ENCODE measurements at regions not wholly inside any gene's neighbourhood (a gene's known extent, or its start where the extent isn't known, plus 50 kb on each side); places are given as distances from the start of the nearest gene placed in this dataset.

DNA sequence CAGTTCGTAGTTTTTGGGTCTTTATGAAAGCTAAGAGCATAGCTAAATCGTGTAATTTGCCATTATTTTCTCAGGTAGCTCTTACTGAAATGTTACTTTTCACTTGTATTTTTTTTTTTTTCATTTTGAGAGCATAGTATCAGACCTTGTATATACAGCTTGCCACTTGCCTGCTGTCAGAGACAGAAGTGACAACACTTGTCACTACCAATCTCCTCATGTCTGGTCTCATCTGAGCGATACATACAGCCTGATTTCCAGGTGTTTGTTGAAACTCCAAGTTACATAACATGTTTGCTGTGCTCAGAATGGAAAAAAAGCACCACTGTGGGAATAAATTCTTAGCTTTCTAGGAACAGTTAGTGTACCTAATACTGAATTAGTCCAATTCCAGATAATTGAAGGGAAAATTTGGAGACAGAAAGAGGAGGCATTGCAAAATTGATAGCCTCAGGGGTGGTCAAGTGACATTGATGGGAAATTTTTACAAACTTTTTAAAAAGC, 621.4 kb upstream of the PKN2 start:
- Mint-ChIP-seq H3K27ac (no peak overlapping the region), H3K36me3 (ENCODE audit: low read depth) (no peaks in the 10 kb centered on the region), H3K4me1 (peaks cover 15% of the 10 kb centered on the region), H3K9me3 (no peaks in the 10 kb centered on the region), H3K27me3 (ENCODE audit: low read depth, poor library complexity) (no peaks in the 10 kb centered on the region), H3K4me3 (no peak overlapping the region)
- no peak for DNase-seq
- TF ChIP-seq, protein P1, sequence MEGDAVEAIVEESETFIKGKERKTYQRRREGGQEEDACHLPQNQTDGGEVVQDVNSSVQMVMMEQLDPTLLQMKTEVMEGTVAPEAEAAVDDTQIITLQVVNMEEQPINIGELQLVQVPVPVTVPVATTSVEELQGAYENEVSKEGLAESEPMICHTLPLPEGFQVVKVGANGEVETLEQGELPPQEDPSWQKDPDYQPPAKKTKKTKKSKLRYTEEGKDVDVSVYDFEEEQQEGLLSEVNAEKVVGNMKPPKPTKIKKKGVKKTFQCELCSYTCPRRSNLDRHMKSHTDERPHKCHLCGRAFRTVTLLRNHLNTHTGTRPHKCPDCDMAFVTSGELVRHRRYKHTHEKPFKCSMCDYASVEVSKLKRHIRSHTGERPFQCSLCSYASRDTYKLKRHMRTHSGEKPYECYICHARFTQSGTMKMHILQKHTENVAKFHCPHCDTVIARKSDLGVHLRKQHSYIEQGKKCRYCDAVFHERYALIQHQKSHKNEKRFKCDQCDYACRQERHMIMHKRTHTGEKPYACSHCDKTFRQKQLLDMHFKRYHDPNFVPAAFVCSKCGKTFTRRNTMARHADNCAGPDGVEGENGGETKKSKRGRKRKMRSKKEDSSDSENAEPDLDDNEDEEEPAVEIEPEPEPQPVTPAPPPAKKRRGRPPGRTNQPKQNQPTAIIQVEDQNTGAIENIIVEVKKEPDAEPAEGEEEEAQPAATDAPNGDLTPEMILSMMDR (IDR thresholded peaks at IDR 0.05), result no peak

DNA sequence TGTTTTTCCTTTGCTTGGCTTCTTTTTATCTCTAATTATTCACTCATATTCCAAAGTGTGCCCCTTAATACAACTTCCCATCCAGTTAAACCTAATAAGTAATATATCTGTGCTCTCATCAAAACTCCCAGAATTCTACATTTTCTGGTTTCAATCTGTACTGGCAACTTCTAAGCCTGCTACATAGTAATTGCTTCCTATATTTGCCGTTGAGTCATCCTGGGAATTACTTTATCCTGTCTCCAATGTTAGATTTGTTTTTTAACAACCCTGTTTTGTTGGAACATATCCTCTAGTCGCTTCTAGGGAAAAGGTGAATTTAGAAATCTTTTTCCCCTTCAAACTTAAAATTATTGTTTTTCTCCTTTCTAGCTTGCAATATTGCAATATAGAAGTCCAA, 620.5 kb upstream of the PKN2 start:
- TF ChIP-seq, protein P1 (IDR thresholded peaks at IDR 0.05), result no peak
- no peaks in the 10 kb centered on the region for H3K27me3 Mint-ChIP-seq (ENCODE audit: low read depth, poor library complexity)
- peaks cover 15% of the 10 kb centered on the region for H3K4me1 Mint-ChIP-seq
- H3K9me3 Mint-ChIP-seq, result no peaks in the 10 kb centered on the region
- H3K27ac Mint-ChIP-seq, result no peak overlapping the region
- H3K4me3 Mint-ChIP-seq, result no peak overlapping the region
- H3K36me3 Mint-ChIP-seq (ENCODE audit: low read depth), result no peaks in the 10 kb centered on the region
- DNase-seq, result no peak

DNA sequence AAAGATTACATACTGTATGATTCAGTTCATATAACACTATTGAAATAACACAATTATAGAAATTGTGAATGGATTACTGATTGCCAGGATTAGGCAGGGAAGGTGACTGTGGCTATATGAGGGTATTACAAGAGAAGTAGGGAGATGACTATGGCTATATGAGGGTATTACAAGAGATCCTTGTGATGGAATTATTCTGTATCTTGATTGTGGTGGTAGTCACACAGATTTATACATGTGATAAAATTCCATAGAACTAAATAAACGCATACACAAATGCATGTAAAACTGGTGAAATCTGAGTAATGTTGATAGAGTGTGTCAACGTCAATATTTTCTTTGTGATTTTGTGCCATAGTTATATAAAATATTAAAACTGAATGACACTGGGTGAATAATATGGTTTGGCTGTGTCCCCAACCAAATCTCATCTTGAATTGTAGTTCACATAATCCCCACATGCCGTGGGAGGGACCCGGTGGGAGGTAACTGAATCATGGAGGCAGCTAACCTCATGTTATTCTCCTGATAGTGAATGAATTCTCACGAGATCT, 615.6 kb upstream of the PKN2 start:
- no peaks in the 10 kb centered on the region for H3K9me3 Mint-ChIP-seq
- no peaks in the 10 kb centered on the region for H3K27me3 Mint-ChIP-seq (ENCODE audit: low read depth, poor library complexity)
- no peak overlapping the region for H3K27ac Mint-ChIP-seq
- no peak overlapping the region for H3K4me3 Mint-ChIP-seq
- H3K36me3 Mint-ChIP-seq (ENCODE audit: low read depth), result no peaks in the 10 kb centered on the region
- H3K4me1 Mint-ChIP-seq, result peaks cover 5% of the 10 kb centered on the region
- DNase-seq, result no peak
- TF ChIP-seq, protein P1 (IDR thresholded peaks at IDR 0.05), result no peak

DNA sequence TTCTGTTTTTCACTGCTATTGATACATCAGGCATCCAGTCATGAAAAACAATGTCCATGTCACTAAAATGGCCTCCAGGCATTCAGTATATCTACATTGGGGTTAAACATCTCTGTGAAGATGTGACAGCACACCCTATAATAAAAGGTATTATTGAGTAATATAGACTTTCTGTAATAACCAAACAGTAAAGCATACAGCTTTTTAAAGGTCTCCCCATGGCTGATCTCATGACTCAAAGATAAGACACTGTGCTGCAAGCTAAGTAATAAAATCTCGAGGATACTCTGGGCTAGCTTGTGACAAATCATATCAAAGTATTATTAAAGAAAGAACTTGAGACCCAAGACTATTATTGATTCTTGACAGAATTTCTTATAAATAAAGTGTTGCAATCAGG, 613.1 kb upstream of the PKN2 start:
- H3K27me3 Mint-ChIP-seq (ENCODE audit: low read depth, poor library complexity), result no peaks in the 10 kb centered on the region
- H3K9me3 Mint-ChIP-seq, result no peaks in the 10 kb centered on the region
- H3K27ac Mint-ChIP-seq, result no peak overlapping the region
- no peaks in the 10 kb centered on the region for H3K36me3 Mint-ChIP-seq (ENCODE audit: low read depth)
- H3K4me3 Mint-ChIP-seq, result no peak overlapping the region
- peaks cover 5% of the 10 kb centered on the region for H3K4me1 Mint-ChIP-seq
- TF ChIP-seq, protein P1 (IDR thresholded peaks at IDR 0.05), result no peak
- no peak for DNase-seq

DNA sequence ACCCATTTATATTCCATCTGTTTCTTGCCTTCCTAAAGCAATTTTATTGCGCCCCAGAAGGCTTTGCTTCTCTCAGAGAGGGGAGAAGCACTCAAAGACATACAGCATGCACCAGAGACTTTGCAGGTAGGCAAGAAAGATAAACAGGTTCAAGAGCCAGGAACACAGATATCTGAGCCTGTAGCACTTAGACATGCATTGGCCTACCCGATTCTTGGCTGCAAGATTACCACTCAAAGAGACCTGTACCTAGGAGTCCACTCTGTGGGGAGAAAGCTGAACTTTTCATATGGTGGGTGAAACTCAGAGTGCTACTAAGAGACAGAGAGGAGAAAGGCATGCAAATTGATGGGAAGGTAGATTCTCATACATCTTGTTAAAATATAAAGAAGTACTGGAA, 609.4 kb upstream of the PKN2 start:
- H3K27me3 Mint-ChIP-seq (ENCODE audit: low read depth, poor library complexity), result no peaks in the 10 kb centered on the region
- no peaks in the 10 kb centered on the region for H3K9me3 Mint-ChIP-seq
- TF ChIP-seq, protein P1 (IDR thresholded peaks at IDR 0.05), result no peak
- H3K4me1 Mint-ChIP-seq, result peaks cover 5% of the 10 kb centered on the region
- H3K36me3 Mint-ChIP-seq (ENCODE audit: low read depth), result no peaks in the 10 kb centered on the region
- no peak overlapping the region for H3K27ac Mint-ChIP-seq
- H3K4me3 Mint-ChIP-seq, result no peak overlapping the region
- no peak for DNase-seq

DNA sequence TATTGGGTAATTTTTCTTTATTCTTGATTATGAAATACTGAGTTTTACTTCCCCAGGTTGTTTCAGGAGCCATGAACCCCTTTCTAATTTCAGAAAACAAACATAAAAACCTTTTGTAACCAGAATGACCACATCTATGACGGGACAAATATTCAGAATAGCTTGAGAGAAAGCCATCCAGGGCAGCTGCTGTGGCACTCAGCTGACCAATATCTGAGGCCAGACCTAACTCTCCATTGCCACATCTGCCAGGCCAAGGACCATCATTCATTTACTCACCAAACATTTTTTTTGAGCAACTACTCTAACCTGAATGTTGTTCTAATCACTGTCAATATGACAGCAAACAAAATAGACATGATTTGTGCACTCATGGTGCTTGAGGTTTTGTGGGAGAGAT, 608.3 kb upstream of the PKN2 start:
- TF ChIP-seq, protein P1 (IDR thresholded peaks at IDR 0.05), result no peak
- no peak for DNase-seq

More for the DNA sequence above, 608.3 kb upstream of the PKN2 start:
- Mint-ChIP-seq H3K36me3 (ENCODE audit: low read depth) (no peaks in the 10 kb centered on the region), H3K27me3 (ENCODE audit: low read depth, poor library complexity) (no peaks in the 10 kb centered on the region), H3K9me3 (no peaks in the 10 kb centered on the region), H3K27ac (no peak overlapping the region), H3K4me3 (no peak overlapping the region), H3K4me1 (peaks cover 5% of the 10 kb centered on the region)
